ENCODE measurements at regions not wholly inside any gene's neighbourhood (a gene's known extent, or its start where the extent isn't known, plus 50 kb on each side); places are given as distances from the start of the nearest gene placed in this dataset.

DNA sequence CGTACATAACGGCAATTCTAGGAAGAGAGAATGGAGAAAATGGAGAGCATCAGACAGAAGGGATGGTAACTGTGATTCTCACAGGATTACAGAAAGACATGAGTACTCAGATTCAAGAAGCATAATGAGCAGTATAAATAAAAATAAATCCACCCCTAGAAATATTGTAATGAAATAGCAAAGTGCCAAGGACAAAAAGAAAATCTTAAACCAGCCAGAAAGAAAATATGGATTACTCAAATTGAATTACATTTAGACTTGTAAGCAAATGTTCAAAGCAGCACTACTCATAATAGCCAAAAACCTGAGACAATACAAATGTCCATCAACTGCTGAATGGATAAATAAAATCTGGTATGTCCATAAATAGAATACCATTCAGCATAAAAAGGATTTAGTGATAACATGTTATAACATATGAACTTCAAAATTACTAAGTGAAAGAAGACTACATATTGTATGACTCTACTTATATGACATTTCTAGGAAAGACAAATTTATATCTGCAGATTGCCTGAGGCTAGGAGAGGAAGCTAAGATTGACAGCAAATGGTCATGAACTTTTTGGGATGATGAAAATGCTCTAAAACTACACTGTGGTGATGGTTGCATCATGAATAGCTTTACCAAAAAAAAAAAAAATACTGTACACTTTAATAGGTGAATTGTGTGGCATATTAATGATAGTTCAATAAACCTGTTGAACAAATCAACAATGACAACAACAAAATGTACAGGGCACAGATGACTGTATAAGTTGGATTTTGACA is 63.4 kb upstream of the SPTBN1 start:
- no peak for DNase-seq

DNA sequence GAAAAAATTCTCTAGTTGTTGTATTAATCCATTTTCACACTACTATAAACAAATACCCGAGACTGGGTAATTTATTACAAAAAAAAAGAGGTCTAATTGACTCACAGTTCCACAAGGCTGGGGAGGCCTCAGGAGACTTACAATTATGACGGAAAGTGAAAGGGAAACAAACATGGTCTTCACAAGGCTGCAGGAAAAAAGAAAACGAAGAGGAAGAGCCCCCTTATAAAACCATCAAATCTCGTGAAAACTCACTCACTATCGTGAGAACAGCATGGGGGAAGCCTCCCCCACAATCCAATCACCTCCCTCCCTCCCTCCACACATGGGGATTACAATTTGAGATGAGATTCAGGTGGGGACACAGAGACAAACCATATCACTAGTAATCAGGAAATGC is 61.7 kb upstream of the SPTBN1 start:
- DNase-seq, result peak; percentile 32

DNA sequence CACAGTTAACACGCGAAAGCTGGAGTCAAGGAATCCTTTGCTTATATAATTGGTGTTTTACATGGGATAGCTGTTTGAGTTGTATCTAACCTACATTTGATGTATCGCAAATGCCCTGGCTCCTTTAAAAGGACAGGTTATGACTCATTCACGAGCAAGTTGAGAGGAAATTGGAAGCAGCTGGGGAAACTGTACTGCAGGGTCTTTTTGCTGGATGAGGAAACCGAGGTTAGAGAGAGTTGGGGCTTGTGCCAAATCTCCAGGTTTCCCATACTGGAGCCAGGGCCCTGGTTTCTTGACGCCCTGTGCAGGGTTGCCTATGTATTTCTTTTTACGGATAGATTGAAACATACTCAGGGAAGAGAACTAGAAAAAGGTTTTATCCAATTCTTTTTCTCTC is 60.0 kb upstream of the SPTBN1 start:
- DNase-seq, result no peak

DNA sequence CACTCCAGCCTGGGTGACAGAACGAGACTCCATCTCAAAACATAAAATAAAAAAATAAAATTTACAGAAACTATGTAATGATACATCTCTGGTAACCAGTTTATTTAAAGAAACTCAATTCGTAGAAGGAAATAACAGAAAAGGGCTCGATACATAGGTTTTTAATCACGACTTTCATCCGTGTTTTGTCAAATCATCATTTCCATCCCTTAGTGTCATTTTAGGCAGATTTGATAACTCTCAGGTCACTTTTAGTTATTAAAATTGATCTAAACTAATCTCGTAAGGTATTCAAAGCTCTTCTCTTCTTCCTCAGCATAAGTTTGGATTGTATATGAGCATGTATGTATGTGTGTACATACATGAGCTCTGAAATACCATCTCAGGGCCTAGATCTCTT is 59.3 kb upstream of the SPTBN1 start:
- no peak for DNase-seq

DNA sequence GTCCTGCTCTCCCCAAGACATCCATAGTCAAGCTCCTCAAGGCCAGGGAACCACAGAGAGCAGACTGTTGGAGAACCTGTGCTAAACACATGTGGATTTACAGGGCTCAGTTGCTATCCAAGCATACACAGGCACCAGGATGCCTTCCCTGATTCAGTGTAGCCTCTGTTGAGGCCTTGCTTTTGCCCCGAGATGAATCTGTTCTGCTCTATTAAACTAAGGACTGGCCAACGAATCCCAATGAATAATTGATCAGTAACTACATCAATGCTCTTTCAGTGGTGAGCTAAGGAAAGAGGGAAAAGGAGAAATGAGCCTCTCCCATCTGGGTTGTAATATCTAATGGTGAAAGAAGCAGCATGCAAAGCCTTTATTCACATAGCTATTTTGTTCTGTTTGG is 58.7 kb upstream of the SPTBN1 start:
- DNase-seq, result no peak

DNA sequence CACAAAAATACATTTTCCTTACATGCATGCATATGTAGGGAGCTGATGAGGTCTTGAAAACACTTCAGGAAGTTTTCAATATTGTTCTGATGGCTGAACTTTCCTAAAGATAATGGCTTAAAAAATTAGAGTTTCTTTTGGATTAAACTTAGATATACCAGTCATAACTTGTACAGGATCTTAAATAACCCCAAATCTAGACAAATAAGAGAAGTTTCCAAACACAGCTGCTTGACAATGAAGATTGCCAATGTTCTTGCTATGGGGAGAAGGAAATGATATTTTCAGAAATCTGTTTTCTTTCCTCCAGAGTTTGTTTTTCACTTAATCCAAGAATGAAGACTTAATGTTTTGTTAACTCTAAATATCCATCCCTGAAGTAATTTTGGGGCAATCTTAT is 54.6 kb upstream of the SPTBN1 start:
- DNase-seq, result no peak

DNA sequence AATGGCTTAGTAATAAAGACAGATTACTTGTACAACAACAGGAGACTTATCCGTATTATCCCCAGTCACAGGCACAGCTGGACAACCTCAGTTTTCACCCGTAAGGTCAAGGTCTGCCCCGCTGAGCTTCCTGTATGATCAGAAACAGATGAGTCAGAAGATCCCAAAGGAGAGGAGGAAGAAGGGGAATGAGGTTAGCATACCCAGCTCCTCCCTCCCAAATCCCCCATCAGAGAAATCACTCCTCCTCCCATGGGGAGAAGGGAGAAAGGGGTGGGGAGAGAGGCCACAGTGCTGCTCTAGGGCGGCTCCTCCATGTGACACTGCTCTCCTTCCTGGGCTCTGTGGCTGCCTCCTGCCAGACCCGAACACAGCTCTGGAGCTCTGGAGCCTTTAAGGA is 53.8 kb upstream of the SPTBN1 start:
- DNase-seq, result no peak

DNA sequence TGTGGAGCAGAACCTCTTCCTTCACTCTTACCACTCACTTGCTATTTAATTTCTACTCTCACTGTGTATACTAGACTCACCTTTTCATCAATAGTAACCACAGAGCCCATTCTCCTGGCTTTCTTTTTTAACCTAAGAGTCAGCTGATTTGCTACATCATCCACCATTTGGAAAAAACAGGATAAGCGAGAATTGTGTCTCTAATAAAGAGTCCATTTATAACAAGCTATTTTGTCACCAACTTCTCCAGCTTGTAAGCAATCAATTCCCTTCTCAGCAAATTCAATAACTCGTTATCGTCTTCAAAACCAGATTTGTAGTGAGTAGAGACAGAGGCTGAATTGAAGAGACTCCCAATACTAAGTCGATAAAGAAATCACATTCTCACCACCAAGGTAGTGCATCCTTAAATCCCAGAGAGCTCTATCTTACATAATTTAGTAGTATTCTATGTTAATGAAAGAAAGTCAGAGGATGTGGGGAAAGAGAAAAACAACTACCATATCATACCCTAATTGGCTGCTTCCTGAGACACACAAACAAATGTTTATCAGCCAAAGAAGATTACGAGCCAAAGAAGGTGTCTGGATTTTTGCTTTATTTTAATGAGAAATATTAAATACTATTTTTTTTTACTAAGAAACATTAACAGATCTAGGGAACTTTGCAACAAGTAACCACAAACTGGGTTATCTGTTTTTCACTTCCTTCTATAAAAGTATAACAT is 52.5 kb upstream of the SPTBN1 start:
- DNase-seq, result no peak

DNA sequence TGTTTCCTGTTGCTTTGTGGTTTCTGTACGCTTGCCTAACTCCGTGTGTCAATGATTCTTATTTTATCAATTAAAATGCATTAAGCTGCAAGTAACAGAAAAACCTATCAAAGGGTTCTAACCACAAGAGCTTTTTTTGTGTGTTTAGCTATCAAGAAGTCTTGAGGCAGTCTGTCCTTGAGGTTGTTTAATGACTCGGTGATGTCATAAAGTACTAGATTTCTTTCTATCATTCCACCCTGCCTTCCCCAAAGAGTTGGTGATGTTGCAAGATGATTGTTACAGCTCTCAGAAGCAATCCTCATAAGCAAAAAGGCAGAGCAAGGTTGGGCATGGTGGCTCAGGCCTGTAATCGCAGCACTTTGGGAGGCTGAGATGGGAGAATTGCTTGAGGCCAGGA is 51.9 kb upstream of the SPTBN1 start:
- DNase-seq, result no peak

DNA sequence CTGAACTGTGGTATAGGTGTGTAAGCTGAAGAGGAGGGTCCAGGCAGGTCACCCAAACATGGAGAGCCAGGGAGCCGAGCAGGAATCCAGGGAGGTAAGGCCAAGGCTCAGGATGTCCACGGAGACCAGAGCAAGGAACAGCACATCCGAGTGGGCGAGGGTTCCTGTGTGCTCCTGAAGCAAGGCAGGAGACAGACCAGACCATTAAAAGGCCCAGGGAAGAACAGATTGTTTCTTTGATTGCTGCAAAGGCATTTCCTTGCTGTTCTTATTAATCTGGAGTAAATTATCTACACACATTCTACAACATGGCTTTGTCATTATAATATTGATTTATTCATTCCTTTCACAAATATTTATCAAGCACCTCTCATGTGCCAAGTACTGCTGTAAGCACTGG is 50.1 kb upstream of the SPTBN1 start:
- DNase-seq, result no peak

Measured in activated CD4-positive, alpha-beta T cell treated with anti-CD3 and anti-CD28 coated beads, Interleukin-10, Interleukin-2, amounts not matched to agents 100 ng/mL and 50 ng/mL, durations not matched to agents 16 hours and 8 hours (primary cell).